H9 (cell line): ENCODE measurements at regions not wholly inside any gene's neighbourhood (a gene's known extent, or its start where the extent isn't known, plus 50 kb on each side); places are given as distances from the start of the nearest gene placed in this dataset.

Source experiments
- DNase-seq: peaks from one replicate; pipeline ENCODE4 v3.0.0-alpha.2; 2017
- H2AFZ ChIP-seq: one replicate; pipeline ENCODE4 v1.6.1; 2013; ENCODE audit warnings: mild to moderate bottlenecking, low read length, control low read depth, moderate library complexity
- H2AK5ac ChIP-seq: 2 replicates; pipeline ENCODE4 v1.6.1; 2013; ENCODE audit warnings: low read length, control low read depth, mixed read lengths; ENCODE audit not compliant: insufficient read length
- H2BK120ac ChIP-seq: one replicate; pipeline ENCODE4 v1.6.1; 2013; ENCODE audit warnings: low read depth, mild to moderate bottlenecking, low read length, control low read depth, inconsistent platforms; ENCODE audit not compliant: poor library complexity, severe bottlenecking
- H2BK12ac ChIP-seq: 2 replicates; pipeline ENCODE4 v1.6.1; 2013; ENCODE audit warnings: low read length, control low read depth, mixed read lengths, low read depth; ENCODE audit not compliant: insufficient read length
- H2BK15ac ChIP-seq: 2 replicates; pipeline ENCODE4 v1.6.1; 2013; ENCODE audit warnings: low read depth, low read length, control low read depth
- H2BK20ac ChIP-seq: one replicate; pipeline ENCODE4 v1.6.1; 2013; ENCODE audit warnings: low read depth, mild to moderate bottlenecking, low read length, control low read depth, inconsistent platforms; ENCODE audit not compliant: poor library complexity, severe bottlenecking
- H2BK5ac ChIP-seq: 2 replicates; pipeline ENCODE4 v1.6.1; 2013; ENCODE audit warnings: low read length, control low read depth, mixed read lengths; ENCODE audit not compliant: insufficient read length
- H3K14ac ChIP-seq: 2 replicates; pipeline ENCODE4 v1.6.1; 2013; ENCODE audit warnings: low read length, control low read depth; ENCODE audit not compliant: insufficient read depth
- H3K18ac ChIP-seq: 2 replicates; pipeline ENCODE4 v1.6.1; 2013; ENCODE audit warnings: low read depth, mild to moderate bottlenecking, mixed read lengths, low read length, control low read depth; ENCODE audit not compliant: insufficient read length
- H3K23ac ChIP-seq: 2 replicates; pipeline ENCODE4 v1.6.1; 2013; ENCODE audit warnings: low read length, control low read depth, mixed read lengths, low read depth; ENCODE audit not compliant: insufficient read length
- H3K23me2 ChIP-seq: 2 replicates; pipeline ENCODE4 v1.6.1; 2013; ENCODE audit warnings: low read depth, mild to moderate bottlenecking, mixed read lengths, low read length, control low read depth; ENCODE audit not compliant: insufficient read length, poor library complexity, severe bottlenecking
- H3K27ac ChIP-seq: 2 replicates; pipeline ENCODE4 v1.5.1; 2013; ENCODE audit warnings: low read length, control low read depth, mixed read lengths, low read depth; ENCODE audit not compliant: insufficient read length
- H3K27me3 ChIP-seq: 2 replicates; pipeline ENCODE4 v1.6.1; 2013; ENCODE audit warnings: low read length, control low read depth, inconsistent platforms; ENCODE audit not compliant: insufficient read depth
- H3K4ac ChIP-seq: 2 replicates; pipeline ENCODE4 v1.6.1; 2013; ENCODE audit warnings: low read depth, mild to moderate bottlenecking, control low read depth, inconsistent platforms, low read length, moderate library complexity
- H3K4me1 ChIP-seq: 2 replicates; pipeline ENCODE4 v1.6.1; 2013; ENCODE audit warnings: low read length, control low read depth, inconsistent platforms; ENCODE audit not compliant: insufficient read depth
- H3K4me2 ChIP-seq: 2 replicates; pipeline ENCODE4 v1.6.1; 2013; ENCODE audit warnings: low read length, control low read depth, mixed read lengths; ENCODE audit not compliant: insufficient read length, insufficient read depth
- H3K56ac ChIP-seq: 2 replicates; pipeline ENCODE4 v1.6.1; 2013; ENCODE audit warnings: low read depth, mild to moderate bottlenecking, mixed read lengths, low read length, control low read depth; ENCODE audit not compliant: insufficient read length
- H3K79me1 ChIP-seq: 2 replicates; pipeline ENCODE4 v1.6.1; 2013; ENCODE audit warnings: low read depth, mild to moderate bottlenecking, moderate library complexity, low read length, control low read depth, inconsistent platforms; ENCODE audit not compliant: insufficient read depth, poor library complexity, severe bottlenecking
- H3K79me2 ChIP-seq: 2 replicates; pipeline ENCODE4 v1.6.1; 2013; ENCODE audit warnings: low read length, control low read depth, inconsistent platforms; ENCODE audit not compliant: insufficient read depth
- H3K9ac ChIP-seq: 2 replicates; pipeline ENCODE4 v1.6.1; 2013; ENCODE audit warnings: low read length, control low read depth, mixed read lengths; ENCODE audit not compliant: insufficient read length; ENCODE audit errors: extremely low read depth
- H3K9me3 ChIP-seq: one replicate; pipeline ENCODE4 v1.6.1; 2013; ENCODE audit warnings: low read depth, low read length, inconsistent platforms; ENCODE audit not compliant: control insufficient read depth
- H3T11ph ChIP-seq: one replicate; pipeline ENCODE4 v1.6.1; 2013; ENCODE audit warnings: mild to moderate bottlenecking, low read length, control low read depth, inconsistent platforms
- H4K20me1 ChIP-seq: one replicate; pipeline ENCODE4 v1.6.1; 2013; ENCODE audit not compliant: control insufficient read depth, insufficient read length, insufficient read depth
- H4K5ac ChIP-seq: 2 replicates; pipeline ENCODE4 v1.6.1; 2013; ENCODE audit warnings: low read depth, mild to moderate bottlenecking, mixed read lengths, low read length, control low read depth; ENCODE audit not compliant: insufficient read length
- H4K8ac ChIP-seq: replicated peaks from 2 replicates; pipeline ENCODE4 v1.6.1; 2013; ENCODE audit warnings: low read length, control low read depth, mixed read lengths, low read depth; ENCODE audit not compliant: insufficient read length
- H4K91ac ChIP-seq: 2 replicates; pipeline ENCODE4 v1.6.1; 2013; ENCODE audit warnings: low read depth, mild to moderate bottlenecking, moderate library complexity, mixed read lengths, low read length, control low read depth; ENCODE audit not compliant: insufficient read length
- H3K27ac Mint-ChIP-seq, 3 experiments: 2 replicates in 2 of 3; 3 replicates in 1 of 3; pipeline ENCODE4 v1.8.0; 2020 to 2021; ENCODE audit warnings: mixed read lengths in 3 of 3, mild to moderate bottlenecking in 1 of 3, moderate library complexity in 1 of 3
- H3K27me3 Mint-ChIP-seq: 2 replicates; pipeline ENCODE4 v1.8.0; 2021; ENCODE audit warnings: low read depth, mild to moderate bottlenecking, moderate library complexity, mixed read lengths
- H3K36me3 Mint-ChIP-seq, 3 experiments: 2 replicates in 2 of 3; 3 replicates in 1 of 3; pipeline ENCODE4 v1.8.0; 2020 to 2021; ENCODE audit warnings: low read depth in 3 of 3, mixed read lengths in 3 of 3; ENCODE audit not compliant: insufficient read depth in 1 of 3
- H3K4me1 Mint-ChIP-seq, 2 experiments: 2 replicates each; pipeline ENCODE4 v1.8.0; 2020; ENCODE audit warnings: mixed read lengths in 2 of 2
- H3K4me3 Mint-ChIP-seq, 2 experiments: 2 replicates in 1 of 2; 3 replicates in 1 of 2; pipeline ENCODE4 v1.8.0; 2020 to 2021; ENCODE audit warnings: mild to moderate bottlenecking in 2 of 2, mixed read lengths in 2 of 2, moderate library complexity in 1 of 2
- H3K9me3 Mint-ChIP-seq, 2 experiments: 2 replicates in 1 of 2; 3 replicates in 1 of 2; pipeline ENCODE4 v1.8.0; 2020; ENCODE audit warnings: mild to moderate bottlenecking in 2 of 2, mixed read lengths in 2 of 2, moderate library complexity in 1 of 2
- WGBS: extraction: QIAGEN DNeasy Blood & Tissue Kit; methylation state at CpG from one replicate; pipeline ENCODE4 v1.1.7; 2013; ENCODE audit warnings: missing lambda C conversion rate, low lambda C conversion rate, mixed read lengths; ENCODE audit not compliant: insufficient read length; ENCODE audit errors: extremely low coverage; 5-methylcytosine and 5-hydroxymethylcytosine counted together
- TF ChIP-seq, protein P1 (sequence below): fragments of 200-600 bp; sonication (generic); conservative IDR thresholded peaks from 3 replicates; pipeline ENCODE4 v1.8.0; 2021; ENCODE audit warnings: antibody characterized with exemption, mild to moderate bottlenecking

DNA sequence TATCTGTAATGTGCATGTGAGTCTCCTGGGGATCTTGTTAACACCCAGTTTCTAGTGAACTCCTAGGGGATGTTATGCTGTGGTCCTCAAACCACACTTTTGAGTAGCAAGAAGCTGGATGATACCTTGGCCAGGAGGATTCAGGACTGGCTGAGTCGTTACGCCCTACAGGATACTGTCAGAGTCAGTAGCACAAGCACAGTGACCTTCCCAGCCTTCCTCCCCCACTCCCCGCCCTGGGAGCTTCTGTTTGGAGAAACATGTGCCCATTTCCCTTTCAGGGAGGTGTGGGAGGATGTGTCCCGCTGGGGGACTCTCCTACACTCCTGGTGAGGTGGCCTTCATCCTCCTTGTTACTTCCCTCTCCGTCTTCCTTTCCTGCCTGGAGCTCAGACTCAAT, 76.4 kb upstream of the TRPM1 start:
- WGBS: no CpG with 5 or more reads among the region's 5 CpGs
- Mint-ChIP-seq H3K4me1 (peaks cover 17 to 20% of the 10 kb centered on the region in 2 experiments), H3K27ac (peak overlapping the region in 1 of 3 experiments; percentile 46; a peak in 1 of 7 replicates), H3K9me3 (peaks cover 4 to 5% of the 10 kb centered on the region in 2 experiments; a peak in 4 of 5 replicates), H3K36me3 (peaks cover 0 to 5% (median 0%) of the 10 kb centered on the region in 3 experiments; a peak in 1 of 7 replicates), H3K4me3 (no peak overlapping the region), H3K27me3 (no peaks in the 10 kb centered on the region; the same call in none of the 2 replicates)
- H3K27ac ChIP-seq: no peak overlapping the region
- H2BK120ac ChIP-seq: no peak overlapping the region
- H2AK5ac ChIP-seq: no peak overlapping the region
- no peak overlapping the region for H2BK12ac ChIP-seq
- no peak overlapping the region for H3K4ac ChIP-seq
- H3K14ac ChIP-seq: no peak overlapping the region
- no peak overlapping the region for H2BK20ac ChIP-seq
- no peak overlapping the region for H2BK15ac ChIP-seq
- H4K91ac ChIP-seq: no peak overlapping the region
- H3T11ph ChIP-seq: no peak overlapping the region
- no peak overlapping the region for H4K5ac ChIP-seq
- no peak overlapping the region for H3K4me2 ChIP-seq
- H3K79me2 ChIP-seq: no peaks in the 10 kb centered on the region
- H3K23me2 ChIP-seq: no peaks in the 10 kb centered on the region
- H2BK5ac ChIP-seq: no peak overlapping the region
- no peaks in the 10 kb centered on the region for H3K27me3 ChIP-seq
- H3K56ac ChIP-seq: no peak overlapping the region
- no peaks in the 10 kb centered on the region; the same call in 1 of the 2 replicates for H3K4me1 ChIP-seq
- no peaks in the 10 kb centered on the region for H3K79me1 ChIP-seq
- no peaks in the 10 kb centered on the region for H4K20me1 ChIP-seq
- no peak overlapping the region for H3K9ac ChIP-seq
- no peak overlapping the region for H4K8ac ChIP-seq
- no peak overlapping the region for H3K18ac ChIP-seq
- no peak for DNase-seq
- H3K23ac ChIP-seq: no peak overlapping the region
- no peak overlapping the region for H2AFZ ChIP-seq
- no peaks in the 10 kb centered on the region for H3K9me3 ChIP-seq
- TF ChIP-seq, protein P1, sequence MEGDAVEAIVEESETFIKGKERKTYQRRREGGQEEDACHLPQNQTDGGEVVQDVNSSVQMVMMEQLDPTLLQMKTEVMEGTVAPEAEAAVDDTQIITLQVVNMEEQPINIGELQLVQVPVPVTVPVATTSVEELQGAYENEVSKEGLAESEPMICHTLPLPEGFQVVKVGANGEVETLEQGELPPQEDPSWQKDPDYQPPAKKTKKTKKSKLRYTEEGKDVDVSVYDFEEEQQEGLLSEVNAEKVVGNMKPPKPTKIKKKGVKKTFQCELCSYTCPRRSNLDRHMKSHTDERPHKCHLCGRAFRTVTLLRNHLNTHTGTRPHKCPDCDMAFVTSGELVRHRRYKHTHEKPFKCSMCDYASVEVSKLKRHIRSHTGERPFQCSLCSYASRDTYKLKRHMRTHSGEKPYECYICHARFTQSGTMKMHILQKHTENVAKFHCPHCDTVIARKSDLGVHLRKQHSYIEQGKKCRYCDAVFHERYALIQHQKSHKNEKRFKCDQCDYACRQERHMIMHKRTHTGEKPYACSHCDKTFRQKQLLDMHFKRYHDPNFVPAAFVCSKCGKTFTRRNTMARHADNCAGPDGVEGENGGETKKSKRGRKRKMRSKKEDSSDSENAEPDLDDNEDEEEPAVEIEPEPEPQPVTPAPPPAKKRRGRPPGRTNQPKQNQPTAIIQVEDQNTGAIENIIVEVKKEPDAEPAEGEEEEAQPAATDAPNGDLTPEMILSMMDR: no peak
